NCI-H524 (cell line): ENCODE measurements at regions not wholly inside any gene's neighbourhood (a gene's known extent, or its start where the extent isn't known, plus 50 kb on each side); places are given as distances from the start of the nearest gene placed in this dataset.
"Not testable (repeated sequence)": the region's sequence is repeated elsewhere in the genome, so short reads cannot be mapped to it uniquely, and the experiment has no call there.

ENCODE experiments used
- DNase-seq, 2 experiments: peaks; one replicate each; lab custom pipeline; 2025; lab: John Stamatoyannopoulos, UW

DNA sequence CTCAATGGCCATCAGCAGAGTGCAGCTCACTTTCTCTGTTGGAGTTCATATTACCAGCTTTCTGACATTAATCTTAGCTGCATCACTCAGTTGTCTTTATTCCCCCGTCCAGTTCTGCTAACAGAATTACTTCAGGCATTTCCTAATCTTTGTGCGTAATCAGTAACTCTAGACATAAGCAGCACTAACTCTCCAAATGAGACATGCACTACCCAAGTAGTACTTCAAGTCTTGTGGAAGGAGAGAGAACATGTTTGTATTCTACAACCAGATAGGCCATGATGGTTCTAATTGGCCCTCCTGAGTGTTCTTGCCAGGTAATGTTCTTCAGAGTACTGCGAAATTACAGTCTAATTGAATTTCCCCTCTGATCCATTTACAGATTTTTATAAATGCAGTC, 448.5 kb upstream of the RPS6KA3 start:
- no peak for DNase-seq

- no peak for DNase-seq
Observed at GRCh38 chrX:20712811-20713210, 446.1 kb upstream of the RPS6KA3 start.

DNA sequence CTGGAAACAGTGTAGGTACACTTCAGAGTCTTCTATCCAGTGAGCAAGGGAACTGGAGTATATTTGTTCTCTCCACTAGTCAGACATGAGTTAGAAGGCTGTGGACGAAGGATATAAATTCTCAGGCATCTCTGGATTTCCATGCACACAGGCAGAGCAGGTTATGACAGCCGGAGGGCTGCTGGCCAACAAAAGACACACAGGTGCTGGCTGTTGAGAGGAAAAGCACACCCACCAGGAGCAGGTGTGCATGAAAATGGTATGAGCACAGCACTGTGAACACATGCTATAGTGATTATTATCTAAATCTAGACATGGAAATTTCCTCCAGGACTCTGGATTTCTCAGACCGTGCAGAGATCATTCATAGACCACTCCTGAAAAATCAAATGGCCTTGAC, 444.7 kb upstream of the RPS6KA3 start:
- no peak for DNase-seq

DNA sequence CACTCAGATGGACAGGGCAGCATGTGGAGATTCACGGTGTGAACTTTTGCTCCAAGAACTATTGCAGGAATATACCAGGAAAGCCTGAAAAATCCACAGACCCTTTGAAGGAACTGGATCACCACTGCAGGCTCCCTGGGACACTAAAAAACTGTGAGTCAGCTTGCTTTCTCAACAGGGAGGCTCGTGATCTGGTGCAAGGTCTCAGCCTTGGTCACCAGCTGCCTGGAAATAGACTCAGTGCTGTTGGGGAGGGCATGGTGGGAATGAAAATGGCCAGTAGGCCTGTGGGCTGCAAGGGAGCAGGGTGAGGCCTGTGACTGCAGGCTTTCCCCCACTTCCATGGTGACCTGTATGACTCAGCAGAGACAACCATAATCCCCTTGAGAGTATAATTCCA, 426.4 kb upstream of the RPS6KA3 start:
- no peak for DNase-seq

- DNase-seq = no peak
Observed at GRCh38 chrX:20686256-20686655, 419.5 kb upstream of the RPS6KA3 start.

DNA sequence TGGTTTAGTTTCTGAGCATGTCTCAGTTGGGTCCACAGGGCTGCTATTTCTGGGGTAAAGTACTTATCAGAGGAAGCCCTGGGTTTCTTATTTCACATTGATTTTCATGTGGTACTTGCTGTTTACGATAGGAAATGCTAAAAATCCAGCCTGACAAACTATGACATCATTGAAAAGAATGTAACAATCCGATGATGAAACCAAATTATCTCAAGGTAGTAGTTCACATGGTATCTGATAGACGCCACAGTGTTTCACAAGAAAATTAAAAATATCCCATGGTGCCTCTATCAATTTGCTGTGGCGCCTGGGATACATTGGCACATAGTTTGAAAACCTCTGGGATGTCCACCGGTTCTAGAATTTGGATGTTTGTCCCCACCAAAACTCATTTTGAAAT, 418.9 kb upstream of the RPS6KA3 start:
- DNase-seq = no peak

DNA sequence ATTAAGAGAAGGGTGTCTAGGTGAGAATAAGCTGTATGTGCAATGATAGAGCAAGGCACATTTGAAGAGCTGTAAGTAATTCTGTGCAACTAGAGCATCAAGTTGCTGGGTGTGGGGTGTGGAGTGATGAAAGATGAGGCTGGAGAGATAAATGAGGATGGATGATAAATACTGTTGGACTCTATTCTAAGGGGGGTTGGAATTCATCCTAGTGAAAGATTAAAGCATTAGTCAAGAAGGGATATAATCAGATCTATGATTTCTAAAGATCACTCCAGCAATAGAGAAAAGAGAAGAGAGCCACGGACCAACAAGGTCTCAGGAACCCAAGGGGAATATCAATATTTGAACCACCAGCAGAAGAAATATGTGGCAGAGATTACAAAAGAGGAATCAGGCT, 415.0 kb upstream of the RPS6KA3 start:
- DNase-seq = no peak

DNA sequence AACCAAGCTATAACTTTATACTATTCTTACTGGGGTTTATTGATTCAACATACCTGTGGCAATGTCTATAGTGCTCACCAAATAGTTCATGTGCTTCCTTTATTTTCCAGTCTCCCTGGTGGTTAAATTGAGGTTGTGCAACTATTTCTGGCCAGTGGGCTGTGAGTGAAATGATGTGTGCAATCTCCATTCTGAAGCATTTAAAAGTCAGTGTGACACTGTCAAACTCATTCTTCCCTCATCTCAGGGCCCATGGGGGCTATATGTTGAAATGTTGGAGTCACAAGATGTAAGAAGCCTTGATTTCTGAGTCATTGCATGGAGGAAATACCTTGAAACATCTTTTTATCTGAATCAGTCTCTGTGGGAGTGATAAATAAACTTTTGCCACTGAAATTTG, 414.3 kb upstream of the RPS6KA3 start:
- DNase-seq = no peak

- no peak for DNase-seq
Observed at GRCh38 chrX:20672476-20672875, 405.8 kb upstream of the RPS6KA3 start.

- DNase-seq = not testable (repeated sequence)
Observed at GRCh38 chrX:20671746-20672145, 405.0 kb upstream of the RPS6KA3 start.

DNA sequence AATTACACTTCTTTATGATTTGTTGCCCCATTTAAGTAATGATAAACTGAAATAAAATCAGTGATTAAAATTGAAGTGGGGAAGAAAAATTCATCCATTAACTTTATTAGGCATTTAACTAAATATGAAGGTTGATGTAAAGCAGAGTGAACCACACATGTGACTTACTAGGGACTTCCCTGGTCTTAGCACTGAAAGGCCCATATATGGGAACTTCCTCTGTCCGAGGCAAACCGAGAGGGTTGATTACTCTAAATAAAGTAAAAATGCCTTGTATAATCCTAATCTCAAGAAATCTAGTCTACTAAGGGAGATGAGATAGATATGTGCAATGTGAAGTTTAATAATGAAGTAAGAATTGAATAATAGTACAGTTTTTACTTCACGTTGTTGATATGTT, 403.9 kb upstream of the RPS6KA3 start:
- DNase-seq = no peak

DNA sequence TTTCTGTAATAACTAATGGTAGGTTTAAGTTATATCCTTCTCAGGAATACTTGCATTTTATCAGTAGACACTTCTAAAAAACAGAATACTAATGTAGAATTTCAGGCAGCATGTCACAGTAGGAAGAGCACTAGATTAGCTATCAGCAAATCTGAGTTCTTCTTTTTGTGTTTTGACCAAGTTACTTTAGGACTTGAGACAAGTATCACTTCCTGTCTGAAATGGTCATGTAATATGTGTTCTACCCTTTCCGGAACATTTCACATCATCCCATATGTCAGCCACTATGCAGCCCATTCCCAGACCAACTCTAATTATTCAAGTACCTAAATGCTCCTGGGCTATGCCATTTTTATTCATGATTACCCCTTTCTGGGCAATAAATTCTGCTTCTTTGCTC, 401.8 kb upstream of the RPS6KA3 start:
- DNase-seq = no peak

- no peak for DNase-seq
Observed at GRCh38 chrX:20666331-20666730, 399.6 kb upstream of the RPS6KA3 start.

DNA sequence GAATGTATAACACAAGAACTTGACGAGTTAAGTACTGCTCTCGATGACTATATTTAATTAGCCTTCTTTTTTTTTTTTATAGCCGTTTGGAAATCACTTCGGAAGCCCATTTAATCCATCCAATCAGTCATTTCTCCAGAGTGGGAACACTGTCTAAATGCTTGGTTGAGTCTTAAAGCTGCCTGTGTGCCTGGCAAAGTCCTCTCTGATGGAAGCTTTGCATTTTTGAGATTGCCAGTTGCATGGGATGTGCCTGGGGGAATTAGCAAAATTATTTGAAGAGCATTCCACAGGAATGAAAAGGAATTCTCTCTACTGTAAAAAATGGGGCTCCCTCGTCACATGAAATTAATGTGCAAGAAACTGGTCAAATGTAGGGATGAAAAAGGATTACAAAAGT, 398.8 kb upstream of the RPS6KA3 start:
- no peak for DNase-seq

GRCh38 chrX:20664774-20665173, 398.1 kb upstream of the RPS6KA3 start:
- DNase-seq = peak; percentile 17 to 64

DNA sequence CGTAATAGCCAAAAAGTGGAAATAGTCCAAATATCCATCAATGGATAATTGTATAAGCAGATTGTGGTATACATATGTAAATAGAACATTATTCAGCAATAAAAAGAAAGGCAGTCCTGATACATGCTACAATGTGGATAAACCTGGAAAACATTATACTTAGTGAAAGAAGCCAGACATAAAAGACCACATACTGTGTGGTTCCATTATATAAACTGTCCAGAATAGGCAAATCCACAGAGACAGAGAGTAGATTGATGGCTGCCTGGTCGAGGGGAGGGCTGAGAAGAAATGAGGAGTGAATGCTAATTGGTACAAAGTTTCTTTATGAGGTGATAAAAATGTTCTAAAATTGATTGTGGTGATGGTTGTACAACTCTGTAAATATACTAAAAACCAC, 397.4 kb upstream of the RPS6KA3 start:
- no peak for DNase-seq

- no peak for DNase-seq
Observed at GRCh38 chrX:20663336-20663735, 396.6 kb upstream of the RPS6KA3 start.

- DNase-seq = no peak
Observed at GRCh38 chrX:20656721-20657120, 390.0 kb upstream of the RPS6KA3 start.

DNA sequence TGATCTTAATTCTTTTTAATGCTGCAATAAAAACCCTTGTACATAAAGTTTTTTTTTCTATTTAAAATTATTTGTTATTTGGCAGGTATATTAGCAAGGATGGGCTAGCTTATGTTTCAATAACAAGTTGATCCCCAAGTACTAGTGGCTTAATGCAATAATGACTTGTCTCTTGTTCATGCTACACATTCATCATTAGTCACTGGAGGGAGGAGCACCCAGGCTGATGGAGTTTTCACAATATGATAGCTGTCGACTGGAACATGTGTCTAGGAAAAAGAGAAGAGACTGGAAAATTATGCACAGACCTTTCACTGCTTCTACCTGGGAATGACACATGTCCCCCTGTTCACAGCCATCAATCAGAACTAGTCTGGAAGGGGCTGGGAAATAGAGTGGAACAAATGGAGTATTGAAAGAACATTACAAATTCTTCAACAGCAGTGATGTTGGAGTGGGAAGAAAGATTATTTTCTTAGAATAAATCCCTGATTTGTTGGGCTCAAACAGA, 387.9 kb upstream of the RPS6KA3 start:
- DNase-seq = no peak

DNA sequence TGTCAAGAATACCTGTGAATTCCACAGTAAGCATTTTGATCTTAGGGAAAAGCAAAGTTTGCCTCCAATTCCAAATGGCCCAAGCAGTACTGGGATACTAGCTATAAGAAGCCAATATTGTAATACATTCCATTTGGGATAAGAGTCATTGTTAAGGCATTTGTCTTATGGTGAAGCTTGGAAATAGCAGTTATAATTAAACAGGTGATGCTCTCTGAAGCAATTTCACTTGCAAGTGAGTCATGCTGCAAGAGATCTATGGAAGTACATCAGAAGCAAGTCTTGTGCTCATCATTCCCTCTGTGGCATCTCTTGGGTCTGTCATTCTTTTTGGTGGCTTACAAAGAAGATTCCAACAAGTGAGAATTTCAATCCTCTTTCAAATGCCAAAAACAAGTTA, 386.4 kb upstream of the RPS6KA3 start:
- no peak for DNase-seq

- no peak for DNase-seq
Observed at GRCh38 chrX:20641954-20642353, 375.2 kb upstream of the RPS6KA3 start.

DNA sequence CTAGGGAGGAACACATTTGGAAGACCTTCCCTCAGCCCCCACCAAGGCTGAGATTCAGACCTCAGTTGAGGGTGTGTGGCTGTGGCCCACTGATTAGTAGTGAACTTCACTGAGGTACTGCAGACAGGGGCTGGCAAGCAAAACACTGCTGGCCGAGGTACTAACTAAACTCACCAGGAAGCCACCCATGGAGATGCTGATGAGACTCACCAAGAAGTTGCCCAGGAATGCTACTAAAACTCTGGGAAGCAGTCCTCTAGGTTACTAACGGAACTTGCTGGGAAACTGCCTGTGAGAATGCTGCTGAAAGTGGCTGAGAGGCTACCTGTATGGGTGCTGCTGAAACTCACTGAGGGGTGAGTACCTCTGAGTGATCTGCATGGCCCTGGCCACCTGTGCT, 372.4 kb upstream of the RPS6KA3 start:
- DNase-seq = no peak

DNA sequence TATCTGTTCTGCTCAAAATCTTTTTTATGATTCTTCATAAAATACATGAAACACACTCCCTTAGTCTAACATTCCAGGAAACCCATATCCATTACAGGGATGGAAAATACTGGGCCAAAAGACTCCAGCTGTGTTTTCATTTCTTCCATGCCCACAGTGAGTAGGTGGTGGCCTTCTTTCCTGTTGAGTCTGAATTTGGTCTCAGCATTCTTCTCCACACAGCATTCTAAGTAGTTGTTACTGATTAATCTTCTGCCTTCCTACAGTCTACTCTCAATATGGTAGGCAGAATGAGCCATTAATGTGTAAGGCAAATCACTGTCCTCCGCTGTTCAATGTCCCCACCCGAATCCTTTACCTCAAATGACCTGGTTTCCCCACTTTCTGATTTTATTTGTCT, 370.6 kb upstream of the RPS6KA3 start:
- DNase-seq = no peak

GRCh38 chrX:20633451-20633850, 366.7 kb upstream of the RPS6KA3 start:
- no peak for DNase-seq

- no peak for DNase-seq
Observed at GRCh38 chrX:20623448-20623847, 356.7 kb upstream of the RPS6KA3 start.
